H1 (cell line): ENCODE measurements at regions not wholly inside any gene's neighbourhood (a gene's known extent, or its start where the extent isn't known, plus 50 kb on each side); places are given as distances from the start of the nearest gene placed in this dataset.

Experiments
- CTCF ChIA-PET: fragments of 300-600 bp; sonication (Branson Sonifier 250); formaldehyde crosslinking; loops from one replicate; lab custom pipeline; 2021; ENCODE audit not compliant: partially characterized antibody; lab: Charles Lee
- POLR2A ChIA-PET: fragments of 300-600 bp; sonication (Branson Sonifier 250); formaldehyde crosslinking; loops from one replicate; lab custom pipeline; 2021; ENCODE audit warnings: inconsistent platforms; ENCODE audit not compliant: partially characterized antibody; lab: Charles Lee
- DNase-seq, 2 experiments: peaks; one replicate each; pipeline versions ENCODE4 v3.0.0 to v3.0.0-alpha.2; 2010 to 2022; ENCODE audit warnings: low spot score in 2 of 2, low read depth in 1 of 2, mixed read lengths in 1 of 2
- FAIRE-seq: peaks from 2 replicates; lab custom pipeline; 2011; peaks lifted over from hg19 to GRCh38; lab: Jason Lieb, UNC
- H2AFZ ChIP-seq: 2 replicates; pipeline ENCODE4 v1.8.1; 2012; ENCODE audit warnings: low read length, inconsistent platforms
- H2AK5ac ChIP-seq: 2 replicates; pipeline ENCODE4 v1.6.1; 2013; ENCODE audit warnings: low read depth, low read length
- H2BK120ac ChIP-seq: replicated peaks from 2 replicates; pipeline ENCODE3; 2013; ENCODE audit warnings: low read depth, low read length, inconsistent platforms
- H2BK12ac ChIP-seq: 2 replicates; pipeline ENCODE4 v1.6.1; 2013; ENCODE audit warnings: low read depth, low read length
- H2BK15ac ChIP-seq: 2 replicates; pipeline ENCODE4 v1.6.1; 2013; ENCODE audit warnings: low read length
- H2BK20ac ChIP-seq: 2 replicates; pipeline ENCODE4 v1.6.1; 2013; ENCODE audit warnings: low read length
- H2BK5ac ChIP-seq: 2 replicates; pipeline ENCODE4 v1.6.1; 2013; ENCODE audit warnings: low read depth, low read length
- H3K14ac ChIP-seq: 2 replicates; pipeline ENCODE4 v1.6.1; 2013; ENCODE audit warnings: inconsistent platforms; ENCODE audit not compliant: insufficient read length
- H3K18ac ChIP-seq: 2 replicates; pipeline ENCODE4 v1.6.1; 2013; ENCODE audit warnings: low read length; ENCODE audit errors: extremely low read depth
- H3K23ac ChIP-seq: 2 replicates; pipeline ENCODE4 v1.6.1; 2013; ENCODE audit warnings: inconsistent platforms; ENCODE audit not compliant: insufficient read length
- H3K23me2 ChIP-seq: 2 replicates; pipeline ENCODE4 v1.6.1; 2013; ENCODE audit warnings: low read depth, low read length
- H3K27ac ChIP-seq: 2 replicates; pipeline ENCODE4 v1.6.1; 2011; ENCODE audit warnings: low read depth, low read length, inconsistent platforms
- H3K27me3 ChIP-seq, 4 experiments: replicated peaks in 1 of 4; 1 replicate in 1 of 4; 2 replicates in 3 of 4; pipeline versions ENCODE4 v1.6.1 to v1.8.1; 2011 to 2013; ENCODE audit warnings: low read length in 3 of 4, mild to moderate bottlenecking in 3 of 4, inconsistent platforms in 2 of 4, mixed read lengths in 2 of 4, moderate library complexity in 1 of 4; ENCODE audit not compliant: control insufficient read depth in 3 of 4, insufficient read depth in 3 of 4; ENCODE audit errors: extremely low read depth in 1 of 4
- H3K36me3 ChIP-seq, 4 experiments: 2 replicates each; pipeline versions ENCODE4 v1.6.1 to v1.8.1; 2011 to 2013; ENCODE audit warnings: mild to moderate bottlenecking in 4 of 4, low read length in 3 of 4, moderate library complexity in 2 of 4, control low read depth in 1 of 4, inconsistent platforms in 1 of 4; ENCODE audit not compliant: insufficient read depth in 4 of 4, control insufficient read depth in 2 of 4
- H3K4ac ChIP-seq: replicated peaks from 2 replicates; pipeline ENCODE3; 2013; ENCODE audit warnings: low read length, low read depth, mixed read lengths, inconsistent platforms; ENCODE audit not compliant: insufficient read length
- H3K4me1 ChIP-seq, 4 experiments: replicated peaks in 1 of 4; 1 replicate in 1 of 4; 2 replicates in 3 of 4; pipeline versions ENCODE4 v1.6.1 to v1.8.1; 2011 to 2013; ENCODE audit warnings: low read length in 3 of 4, inconsistent platforms in 2 of 4, mixed read lengths in 1 of 4; ENCODE audit not compliant: insufficient read depth in 4 of 4, control insufficient read depth in 3 of 4
- H3K4me2 ChIP-seq, 2 experiments: 2 replicates each; pipeline versions ENCODE4 v1.6.1 to v1.8.1; 2011 to 2013; ENCODE audit warnings: low read depth in 2 of 2, low read length in 2 of 2, control low read depth in 1 of 2, inconsistent platforms in 1 of 2, mild to moderate bottlenecking in 1 of 2; ENCODE audit not compliant: insufficient read depth in 1 of 2
- H3K4me3 ChIP-seq, 4 experiments: fragments of 200-600, 300-600 bp in 1 of 4; sonication (generic), shearing (Covaris generic), sonication (Bioruptor Twin) in 1 of 4; 2 replicates each; pipeline versions ENCODE4 v1.5.1 to v1.8.1; 2011 to 2016; ENCODE audit warnings: low read length in 4 of 4, low read depth in 3 of 4, control low read depth in 2 of 4, inconsistent platforms in 2 of 4, mild to moderate bottlenecking in 2 of 4, mixed read lengths in 1 of 4, moderate library complexity in 1 of 4; ENCODE audit not compliant: insufficient read depth in 2 of 4; ENCODE audit errors: extremely low read depth in 1 of 4
- H3K56ac ChIP-seq: replicated peaks from 2 replicates; pipeline ENCODE3; 2013; ENCODE audit warnings: low read depth, mild to moderate bottlenecking, mixed read lengths, low read length, inconsistent platforms; ENCODE audit not compliant: insufficient read length
- H3K79me1 ChIP-seq: 2 replicates; pipeline ENCODE4 v1.6.1; 2013; ENCODE audit warnings: low read depth, low read length, control low read depth
- H3K79me2 ChIP-seq, 2 experiments: 2 replicates each; pipeline versions ENCODE4 v1.6.1 to v1.8.1; 2012 to 2013; ENCODE audit warnings: low read length in 2 of 2, mild to moderate bottlenecking in 2 of 2, inconsistent platforms in 1 of 2; ENCODE audit not compliant: insufficient read depth in 2 of 2, control insufficient read depth in 1 of 2
- H3K9ac ChIP-seq, 4 experiments: replicated peaks in 1 of 4; 1 replicate in 1 of 4; 2 replicates in 3 of 4; pipeline versions ENCODE4 v1.6.1 to v1.8.1; 2011 to 2013; ENCODE audit warnings: low read depth in 3 of 4, low read length in 3 of 4, control low read depth in 2 of 4, mild to moderate bottlenecking in 2 of 4, moderate library complexity in 2 of 4, inconsistent platforms in 1 of 4; ENCODE audit errors: extremely low read depth in 1 of 4
- H3K9me3 ChIP-seq, 2 experiments: 2 replicates each; pipeline versions ENCODE4 v1.6.1 to v1.8.1; 2012 to 2013; ENCODE audit warnings: mild to moderate bottlenecking in 2 of 2, moderate library complexity in 2 of 2, control low read depth in 1 of 2, inconsistent platforms in 1 of 2, low read depth in 1 of 2, low read length in 1 of 2, mixed read lengths in 1 of 2; ENCODE audit not compliant: insufficient read depth in 2 of 2
- H4K20me1 ChIP-seq, 2 experiments: replicated peaks in 1 of 2; 2 replicates each; pipeline versions ENCODE3 to v1.8.1; 2011 to 2013; ENCODE audit warnings: inconsistent platforms in 2 of 2, low read length in 2 of 2, mild to moderate bottlenecking in 1 of 2; ENCODE audit not compliant: insufficient read depth in 2 of 2, control insufficient read depth in 1 of 2
- H4K5ac ChIP-seq: 2 replicates; pipeline ENCODE4 v1.6.1; 2013; ENCODE audit warnings: low read length, low read depth, mixed read lengths, inconsistent platforms; ENCODE audit not compliant: insufficient read length
- H4K8ac ChIP-seq: 2 replicates; pipeline ENCODE4 v1.8.0; 2013; ENCODE audit warnings: mild to moderate bottlenecking, moderate library complexity, low read length, inconsistent platforms; ENCODE audit not compliant: insufficient read depth; ENCODE audit errors: extremely low read depth
- H4K91ac ChIP-seq: replicated peaks from 2 replicates; pipeline ENCODE3; 2013; ENCODE audit warnings: low read length, mixed read lengths, inconsistent platforms; ENCODE audit not compliant: insufficient read length
- CBX5 ChIP-seq: fragments of 300-800, 300-1000 bp; sonication (generic); IDR thresholded peaks from 2 replicates; pipeline ENCODE4 v1.7.1; 2016; ENCODE audit warnings: antibody characterized with exemption, low read length, low read depth
- CEBPB ChIP-seq: IDR thresholded peaks from 2 replicates; pipeline ENCODE4 v1.6.1; 2012; ENCODE audit warnings: low read depth, low read length
- FOSL1 ChIP-seq: IDR thresholded peaks from 2 replicates; pipeline ENCODE4 v1.6.1; 2011; ENCODE audit warnings: mild to moderate bottlenecking, low read depth, low read length, moderate library complexity; ENCODE audit not compliant: insufficient read depth
- KDM1A ChIP-seq: fragments of 200-600, 300-600 bp; sonication (generic); IDR thresholded peaks from 2 replicates; pipeline ENCODE4 v1.7.1; 2016; ENCODE audit warnings: mild to moderate bottlenecking, low read length, borderline replicate concordance
- MAFK ChIP-seq: IDR thresholded peaks from 2 replicates; pipeline ENCODE4 v1.6.1; 2012; ENCODE audit warnings: low read depth, mild to moderate bottlenecking, improper control_type of control experiment, low read length
- RXRA ChIP-seq: IDR thresholded peaks from 2 replicates; pipeline ENCODE4 v1.6.1; 2011; ENCODE audit warnings: low read depth, mild to moderate bottlenecking, low read length, moderate library complexity; ENCODE audit not compliant: insufficient read depth
- SAP30 ChIP-seq: fragments of 300-600 bp; sonication (generic); IDR thresholded peaks from 2 replicates; pipeline ENCODE4 v1.7.1; 2012; ENCODE audit warnings: low read length, moderate library complexity, mild to moderate bottlenecking, inconsistent platforms; ENCODE audit not compliant: insufficient read depth, insufficient replicate concordance
- SUZ12 ChIP-seq: fragments of 200-600 bp; sonication (generic); IDR thresholded peaks from 2 replicates; pipeline ENCODE4 v1.6.1; 2012; ENCODE audit warnings: mild to moderate bottlenecking, inconsistent platforms, low read length, moderate library complexity, mixed read lengths
- YY1 ChIP-seq: IDR thresholded peaks from 2 replicates; pipeline ENCODE4 v1.6.1; 2011; ENCODE audit warnings: low read depth, mild to moderate bottlenecking, low read length
- WGBS, 2 experiments: shearing (Covaris generic) in 1 of 2; methylation state at CpG; one replicate each; pipeline versions ENCODE4 v1.1.6 to v1.1.7; 2013 to 2015; ENCODE audit warnings: low lambda C conversion rate in 2 of 2, mixed read lengths in 2 of 2, inconsistent platforms in 1 of 2, low coverage in 1 of 2, missing lambda C conversion rate in 1 of 2; ENCODE audit not compliant: insufficient replicate concordance in 2 of 2, insufficient coverage in 1 of 2, insufficient read length in 1 of 2; ENCODE audit errors: extremely low coverage in 1 of 2, missing lambda C conversion rate in 1 of 2; 5-methylcytosine and 5-hydroxymethylcytosine counted together
- TF ChIP-seq, protein P1 (sequence below): IDR thresholded peaks from 2 replicates; pipeline ENCODE4 v1.6.1; 2012; ENCODE audit warnings: inconsistent platforms
- TF ChIP-seq, protein P2 (sequence below): IDR thresholded peaks from 2 replicates; pipeline ENCODE4 v1.6.1; 2011; ENCODE audit warnings: low read depth, mild to moderate bottlenecking, low read length; ENCODE audit not compliant: insufficient read depth
- TF ChIP-seq, protein P3 (sequence below): IDR thresholded peaks from 2 replicates; pipeline ENCODE4 v1.6.1; 2012; ENCODE audit warnings: inconsistent platforms

DNA sequence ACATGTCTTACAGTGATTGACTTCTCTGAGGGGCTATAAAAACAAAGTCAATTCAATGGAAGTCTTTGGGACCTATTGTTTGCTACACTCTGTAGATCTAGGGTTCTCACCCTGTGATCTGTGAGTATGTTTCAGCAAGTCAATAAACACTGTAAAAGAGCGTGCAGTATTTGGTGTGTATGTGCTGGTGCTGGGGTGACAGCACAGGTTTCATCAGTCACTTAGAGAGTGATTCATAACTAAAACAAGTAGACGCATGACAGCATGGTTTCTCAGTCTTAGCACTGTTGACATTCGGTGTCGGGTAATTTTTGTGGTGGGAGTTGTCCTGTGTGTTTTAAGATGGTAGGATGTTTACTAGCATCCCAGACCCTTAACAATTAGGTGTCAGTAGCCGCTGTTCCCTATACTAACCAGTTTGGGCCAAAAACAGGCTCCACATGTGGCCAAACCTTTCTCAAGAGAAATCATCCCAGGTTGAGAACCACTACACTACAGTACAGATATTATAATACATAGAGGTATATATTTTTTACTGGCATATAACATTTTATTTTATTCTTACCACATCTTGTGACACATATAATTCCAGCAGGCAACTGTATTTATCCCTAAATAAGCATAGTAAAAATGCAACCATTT is 411.8 kb downstream of the ARL4A start:
- Histone ChIP-seq H4K5ac (no peak overlapping the region), H2AK5ac (no peak overlapping the region), H3K18ac (no peak overlapping the region), H3K27me3 (no peaks in the 10 kb centered on the region), H3K4ac (no peak overlapping the region), H2BK12ac (no peak overlapping the region), H3K4me3 (no peak overlapping the region), H3K79me1 (no peaks in the 10 kb centered on the region), H3K56ac (no peak overlapping the region), H2BK15ac (no peak overlapping the region), H3K14ac (no peak overlapping the region), H2BK20ac (no peak overlapping the region), H4K20me1 (no peaks in the 10 kb centered on the region), H3K9me3 (no peaks in the 10 kb centered on the region), H3K79me2 (no peaks in the 10 kb centered on the region), H2AFZ (no peak overlapping the region), H3K36me3 (no peaks in the 10 kb centered on the region), H3K23me2 (no peaks in the 10 kb centered on the region), H3K4me2 (no peak overlapping the region), H3K9ac (no peak overlapping the region), H3K23ac (no peak overlapping the region), H2BK120ac (no peak overlapping the region), H3K4me1 (no peaks in the 10 kb centered on the region; a peak in 1 of 7 replicates), H4K8ac (no peak overlapping the region), H2BK5ac (no peak overlapping the region), H3K27ac (no peak overlapping the region), H4K91ac (no peak overlapping the region)
- DNase-seq: no peak
- FAIRE-seq: no peak
- ChIA-PET CTCF (no interaction called here), POLR2A (no interaction called here)
- WGBS, 2 experiments: 90% methylated on average over 5 of the region's 5 CpGs; no CpG with 5 or more reads in 1 of the 2 experiments
- TF ChIP-seq KDM1A: no peak
- TF ChIP-seq SAP30: no peak
- TF ChIP-seq RXRA: no peak
- no peak for TF ChIP-seq SUZ12
- no peak for TF ChIP-seq CBX5
- TF ChIP-seq MAFK: no peak
- TF ChIP-seq, protein P1, sequence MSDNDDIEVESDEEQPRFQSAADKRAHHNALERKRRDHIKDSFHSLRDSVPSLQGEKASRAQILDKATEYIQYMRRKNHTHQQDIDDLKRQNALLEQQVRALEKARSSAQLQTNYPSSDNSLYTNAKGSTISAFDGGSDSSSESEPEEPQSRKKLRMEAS: no peak
- TF ChIP-seq, protein P2, sequence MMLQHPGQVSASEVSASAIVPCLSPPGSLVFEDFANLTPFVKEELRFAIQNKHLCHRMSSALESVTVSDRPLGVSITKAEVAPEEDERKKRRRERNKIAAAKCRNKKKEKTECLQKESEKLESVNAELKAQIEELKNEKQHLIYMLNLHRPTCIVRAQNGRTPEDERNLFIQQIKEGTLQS: no peak
- TF ChIP-seq, protein P3, sequence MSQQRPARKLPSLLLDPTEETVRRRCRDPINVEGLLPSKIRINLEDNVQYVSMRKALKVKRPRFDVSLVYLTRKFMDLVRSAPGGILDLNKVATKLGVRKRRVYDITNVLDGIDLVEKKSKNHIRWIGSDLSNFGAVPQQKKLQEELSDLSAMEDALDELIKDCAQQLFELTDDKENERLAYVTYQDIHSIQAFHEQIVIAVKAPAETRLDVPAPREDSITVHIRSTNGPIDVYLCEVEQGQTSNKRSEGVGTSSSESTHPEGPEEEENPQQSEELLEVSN: no peak
- no peak for TF ChIP-seq YY1
- TF ChIP-seq FOSL1: no peak
- no peak for TF ChIP-seq CEBPB
